ENCODE measurements at regions not wholly inside any gene's neighbourhood (a gene's known extent, or its start where the extent isn't known, plus 50 kb on each side); places are given as distances from the start of the nearest gene placed in this dataset.
A peak's percentile ranks its signal among the peaks of the same experiment; 100 is the strongest.

- no peak overlapping the region for H3K27ac ChIP-seq
- H3K36me3 ChIP-seq = no peaks in the 10 kb centered on the region
- DNase-seq (ENCODE audit: low spot score in 2 of 2) = no peak
- H3K27me3 ChIP-seq = no peaks in the 10 kb centered on the region
- intact Hi-C loops (cut with DNase I) = no loop called here
- H3K4me1 ChIP-seq = peaks cover 0 to 3% of the 10 kb centered on the region in 2 donors
- no peak for TF ChIP-seq CTCF (IDR thresholded peaks at IDR 0.05)
- H3K9me3 ChIP-seq = no peaks in the 10 kb centered on the region
- H3K4me3 ChIP-seq = no peak overlapping the region
These were observed 76.8 kb upstream of the FRMD4A start for GRCh38 chr10:14407567-14407966.

- TF ChIP-seq CTCF (IDR thresholded peaks at IDR 0.05) = no peak
- no peak for DNase-seq (ENCODE audit: low spot score in 2 of 2)
- H3K27me3 ChIP-seq = no peaks in the 10 kb centered on the region
- no peaks in the 10 kb centered on the region for H3K36me3 ChIP-seq
- H3K4me3 ChIP-seq = peak overlapping the region in 1 of 2 donors; percentile 42
- H3K9me3 ChIP-seq = no peaks in the 10 kb centered on the region
- peak overlapping the region in 1 of 2 donors; percentile 18 for H3K27ac ChIP-seq
- intact Hi-C loops (cut with DNase I) = no loop called here
- peaks cover 0 to 3% of the 10 kb centered on the region in 2 donors for H3K4me1 ChIP-seq
These were observed 74.6 kb upstream of the FRMD4A start for GRCh38 chr10:14405076-14406065.

- DNase-seq (ENCODE audit: low spot score in 2 of 2) = no peak
- no peaks in the 10 kb centered on the region for H3K36me3 ChIP-seq
- H3K9me3 ChIP-seq = no peaks in the 10 kb centered on the region
- H3K4me3 ChIP-seq = no peak overlapping the region
- no peak for TF ChIP-seq CTCF (IDR thresholded peaks at IDR 0.05)
- no peaks in the 10 kb centered on the region for H3K27me3 ChIP-seq
- intact Hi-C loops (cut with DNase I) = no loop called here
- no peak overlapping the region for H3K27ac ChIP-seq
- peaks cover 0 to 3% of the 10 kb centered on the region in 2 donors for H3K4me1 ChIP-seq
These were observed 73.3 kb upstream of the FRMD4A start for GRCh38 chr10:14403881-14404623.

- intact Hi-C loops (cut with DNase I) = no loop called here
- H3K4me3 ChIP-seq = no peak overlapping the region
These were observed 72.6 kb upstream of the FRMD4A start for GRCh38 chr10:14403359-14403758.

GRCh38 chr10:14399641-14400040 is 68.9 kb upstream of the FRMD4A start:
- Histone ChIP-seq H3K9me3 (no peaks in the 10 kb centered on the region), H3K27me3 (no peaks in the 10 kb centered on the region), H3K4me3 (no peak overlapping the region), H3K27ac (no peak overlapping the region), H3K36me3 (no peaks in the 10 kb centered on the region), H3K4me1 (peaks cover 0 to 1% of the 10 kb centered on the region in 2 donors)
- intact Hi-C loops (cut with DNase I) = no loop called here
- TF ChIP-seq CTCF (IDR thresholded peaks at IDR 0.05) = no peak
- no peak for DNase-seq (ENCODE audit: low spot score in 2 of 2)

More at GRCh38 chr10:14403359-14403758, 72.6 kb upstream of the FRMD4A start:
- DNase-seq (ENCODE audit: low spot score in 2 of 2) = no peak
- H3K9me3 ChIP-seq = no peaks in the 10 kb centered on the region
- H3K4me1 ChIP-seq = peaks cover 0 to 3% of the 10 kb centered on the region in 2 donors
- no peak for TF ChIP-seq CTCF (IDR thresholded peaks at IDR 0.05)
- H3K36me3 ChIP-seq = no peaks in the 10 kb centered on the region
- no peaks in the 10 kb centered on the region for H3K27me3 ChIP-seq
- no peak overlapping the region for H3K27ac ChIP-seq
